SU-DHL-6 (cell line): ENCODE measurements at regions not wholly inside any gene's neighbourhood (a gene's known extent, or its start where the extent isn't known, plus 50 kb on each side); places are given as distances from the start of the nearest gene placed in this dataset.

Source experiments
- H2AFZ ChIP-seq: fragments of 200-600 bp; sonication (generic); 2 replicates; pipeline ENCODE4 v1.6.1; 2014; ENCODE audit warnings: low read depth, mild to moderate bottlenecking, moderate library complexity, mixed read lengths, antibody characterized with exemption, low read length; ENCODE audit not compliant: severe bottlenecking
- H3F3A ChIP-seq: fragments of 200-600 bp; shearing (Covaris generic); 2 replicates; pipeline ENCODE4 v1.6.0; 2016; ENCODE audit warnings: antibody characterized with exemption, mild to moderate bottlenecking; ENCODE audit not compliant: insufficient read depth
- H3K27ac ChIP-seq: fragments of 200-600 bp; sonication (generic); 2 replicates; pipeline ENCODE4 v1.5.1; 2016; ENCODE audit warnings: low read depth, mild to moderate bottlenecking, low read length, moderate library complexity, mixed read lengths
- H3K27me3 ChIP-seq: fragments of 200-600 bp; sonication (generic), shearing (Covaris generic); 2 replicates; pipeline ENCODE4 v1.6.0; 2014; ENCODE audit warnings: mild to moderate bottlenecking, low read length
- H3K36me3 ChIP-seq: fragments of 200-600 bp; sonication (generic); 2 replicates; pipeline ENCODE4 v1.6.1; 2014; ENCODE audit warnings: mild to moderate bottlenecking, low read length, mixed read lengths
- H3K4me2 ChIP-seq: fragments of 300-600, 200-600 bp; shearing (Covaris generic), sonication (generic); 2 replicates; pipeline ENCODE4 v1.6.0; 2014; ENCODE audit warnings: low read length, low read depth, mild to moderate bottlenecking; ENCODE audit not compliant: poor library complexity, severe bottlenecking
- H3K4me3 ChIP-seq: fragments of 200-600 bp; sonication (generic); 2 replicates; pipeline ENCODE4 v1.5.1; 2014; ENCODE audit warnings: antibody characterized with exemption, low read length, mild to moderate bottlenecking, mixed read lengths; ENCODE audit not compliant: insufficient read depth, poor library complexity, severe bottlenecking
- H3K79me2 ChIP-seq: fragments of 200-600 bp; sonication (generic); 2 replicates; pipeline ENCODE4 v1.6.1; 2014; ENCODE audit warnings: mild to moderate bottlenecking, low read length, moderate library complexity; ENCODE audit not compliant: insufficient read depth
- H3K9ac ChIP-seq: fragments of 200-600 bp; sonication (generic); 2 replicates; pipeline ENCODE4 v1.7.0; 2014; ENCODE audit warnings: mild to moderate bottlenecking, low read length
- H3K9me2 ChIP-seq: fragments of 200-600 bp; sonication (generic); replicated peaks from 2 replicates; pipeline ENCODE4 v1.6.1; 2014; ENCODE audit warnings: low read length; ENCODE audit not compliant: insufficient read depth
- H3K9me3 ChIP-seq: fragments of 200-600 bp; sonication (generic); 2 replicates; pipeline ENCODE4 v1.6.1; 2014; ENCODE audit warnings: low read length, mixed read lengths; ENCODE audit not compliant: insufficient read depth
- H4K20me1 ChIP-seq: fragments of 200-600 bp; sonication (generic); 2 replicates; pipeline ENCODE4 v1.6.1; 2014; ENCODE audit warnings: low read depth, mild to moderate bottlenecking, antibody characterized with exemption, low read length, moderate library complexity, mixed read lengths
- EZH2phosphoT487 ChIP-seq: fragments of 200-600 bp; sonication (generic), shearing (Covaris generic); conservative IDR thresholded peaks from 2 replicates; pipeline ENCODE4 v1.6.1; 2018; ENCODE audit warnings: mild to moderate bottlenecking, antibody characterized with exemption, low read length, moderate library complexity, mixed read lengths
- TF ChIP-seq, protein P1 (sequence below): fragments of 200-600 bp; sonication (generic); IDR thresholded peaks from one replicate; pipeline ENCODE4 v1.5.1; 2017; ENCODE audit warnings: antibody characterized with exemption, mild to moderate bottlenecking, low read length, moderate library complexity; ENCODE audit not compliant: insufficient read depth, poor library complexity, severe bottlenecking

GRCh38 chr17:56099649-56100048, 53.6 kb upstream of the ANKFN1 start:
- no peak overlapping the region for H3K27ac ChIP-seq
- H3F3A ChIP-seq, result no peaks in the 10 kb centered on the region
- no peaks in the 10 kb centered on the region for H3K36me3 ChIP-seq
- H3K79me2 ChIP-seq, result no peaks in the 10 kb centered on the region
- TF ChIP-seq, protein P1, sequence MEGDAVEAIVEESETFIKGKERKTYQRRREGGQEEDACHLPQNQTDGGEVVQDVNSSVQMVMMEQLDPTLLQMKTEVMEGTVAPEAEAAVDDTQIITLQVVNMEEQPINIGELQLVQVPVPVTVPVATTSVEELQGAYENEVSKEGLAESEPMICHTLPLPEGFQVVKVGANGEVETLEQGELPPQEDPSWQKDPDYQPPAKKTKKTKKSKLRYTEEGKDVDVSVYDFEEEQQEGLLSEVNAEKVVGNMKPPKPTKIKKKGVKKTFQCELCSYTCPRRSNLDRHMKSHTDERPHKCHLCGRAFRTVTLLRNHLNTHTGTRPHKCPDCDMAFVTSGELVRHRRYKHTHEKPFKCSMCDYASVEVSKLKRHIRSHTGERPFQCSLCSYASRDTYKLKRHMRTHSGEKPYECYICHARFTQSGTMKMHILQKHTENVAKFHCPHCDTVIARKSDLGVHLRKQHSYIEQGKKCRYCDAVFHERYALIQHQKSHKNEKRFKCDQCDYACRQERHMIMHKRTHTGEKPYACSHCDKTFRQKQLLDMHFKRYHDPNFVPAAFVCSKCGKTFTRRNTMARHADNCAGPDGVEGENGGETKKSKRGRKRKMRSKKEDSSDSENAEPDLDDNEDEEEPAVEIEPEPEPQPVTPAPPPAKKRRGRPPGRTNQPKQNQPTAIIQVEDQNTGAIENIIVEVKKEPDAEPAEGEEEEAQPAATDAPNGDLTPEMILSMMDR, result no peak
- TF ChIP-seq EZH2phosphoT487, result no peak
- no peaks in the 10 kb centered on the region for H4K20me1 ChIP-seq
- H3K9me3 ChIP-seq, result no peaks in the 10 kb centered on the region
- no peaks in the 10 kb centered on the region for H3K27me3 ChIP-seq
- no peak overlapping the region for H3K4me2 ChIP-seq
- H3K9ac ChIP-seq, result no peak overlapping the region
- H3K9me2 ChIP-seq, result no peaks in the 10 kb centered on the region
- no peak overlapping the region for H2AFZ ChIP-seq
- H3K4me3 ChIP-seq, result no peak overlapping the region
